Inferior parietal cortex (tissue), 1 donor: ENCODE measurements at regions not wholly inside any gene's neighbourhood (a gene's known extent, or its start where the extent isn't known, plus 50 kb on each side); places are given as distances from the start of the nearest gene placed in this dataset.
"Not testable (repeated sequence)": the region's sequence is repeated elsewhere in the genome, so short reads cannot be mapped to it uniquely, and the experiment has no call there.

Experiments
- DNase-seq: peaks from one replicate; pipeline ENCODE4 v3.0.0-alpha.2; 2016; ENCODE audit errors: extremely low spot score

- DNase-seq, result no peak
These were observed 135.4 kb upstream of the GPR12 start for GRCh38 chr13:26895808-26896466.

- no peak for DNase-seq
These were observed 134.7 kb upstream of the GPR12 start for GRCh38 chr13:26895081-26895807.

- DNase-seq, result no peak
These were observed 128.0 kb upstream of the GPR12 start for GRCh38 chr13:26888632-26889031.

DNA sequence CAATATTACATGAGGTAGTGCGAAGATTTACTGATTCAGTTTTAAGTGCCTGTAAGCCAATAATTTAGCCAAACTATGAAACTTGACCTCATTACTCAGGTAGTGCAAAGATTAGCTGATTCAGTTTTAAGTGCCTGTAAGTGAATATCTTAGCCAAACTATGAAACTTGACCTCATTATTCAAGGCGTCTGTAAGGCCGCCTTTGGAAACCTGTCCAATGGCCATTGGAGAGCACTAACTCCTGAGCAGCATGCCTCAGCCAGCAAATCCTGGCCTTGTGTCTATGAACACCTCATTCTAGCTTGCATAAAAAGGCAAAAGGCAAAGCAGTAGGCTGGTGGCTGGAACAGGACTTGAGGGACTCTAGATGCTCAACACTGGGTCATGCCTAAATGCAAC is 127.0 kb upstream of the GPR12 start:
- DNase-seq, result no peak

DNA sequence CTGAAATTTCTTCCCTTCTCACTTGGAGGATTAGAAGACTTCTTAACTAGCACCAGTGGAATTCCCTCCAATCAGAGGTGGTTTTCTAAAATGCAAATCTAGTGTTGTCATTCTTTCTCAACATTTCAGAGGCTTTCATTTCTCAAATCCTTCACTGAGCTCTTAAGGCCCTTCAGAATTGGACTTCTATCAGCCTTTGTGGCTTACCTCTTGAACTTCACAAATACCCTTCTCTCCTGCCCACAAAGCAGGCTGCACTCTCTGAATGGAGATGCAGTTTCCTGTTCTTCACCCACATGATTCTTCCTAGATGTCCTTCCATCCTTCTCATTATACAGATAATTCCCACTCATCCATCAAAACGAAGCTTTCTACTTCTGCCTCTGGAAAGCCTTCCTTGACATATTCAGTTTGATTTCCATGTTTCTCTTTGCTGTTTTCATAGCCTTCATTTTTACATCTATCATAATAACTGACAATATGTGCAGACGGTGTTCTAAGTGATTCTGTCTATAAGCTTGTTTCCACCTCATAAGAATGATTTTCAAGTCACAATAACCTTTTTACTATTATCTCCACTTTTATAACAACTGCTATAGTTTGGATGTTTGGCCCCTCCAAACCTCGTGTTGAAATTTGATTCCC is 123.1 kb upstream of the GPR12 start:
- DNase-seq, result no peak

DNA sequence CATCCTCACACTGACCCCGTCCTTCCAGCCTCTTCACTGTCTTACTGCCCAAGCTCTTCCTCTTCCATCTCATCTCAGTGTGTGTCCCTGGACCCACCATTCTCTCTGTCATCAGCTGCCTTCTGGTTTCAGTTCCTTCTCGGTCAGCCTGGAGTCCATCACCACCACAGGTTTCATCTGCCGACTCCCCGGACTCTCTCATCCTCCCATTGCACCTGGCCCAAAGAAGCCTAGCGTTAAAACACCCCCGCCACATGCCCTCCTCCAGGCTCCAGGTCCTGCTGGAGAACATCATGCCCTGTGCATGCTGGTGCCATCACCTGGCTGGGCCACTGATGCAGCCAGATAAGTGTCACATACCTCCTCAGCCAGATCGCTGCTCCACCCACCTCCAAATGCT is 122.1 kb upstream of the GPR12 start:
- DNase-seq, result no peak

- DNase-seq, result no peak
These were observed 120.6 kb upstream of the GPR12 start for GRCh38 chr13:26881154-26881553.

GRCh38 chr13:26880735-26881134 is 120.1 kb upstream of the GPR12 start:
- no peak for DNase-seq

- no peak for DNase-seq
These were observed 117.9 kb upstream of the GPR12 start for GRCh38 chr13:26878438-26878837.

DNA sequence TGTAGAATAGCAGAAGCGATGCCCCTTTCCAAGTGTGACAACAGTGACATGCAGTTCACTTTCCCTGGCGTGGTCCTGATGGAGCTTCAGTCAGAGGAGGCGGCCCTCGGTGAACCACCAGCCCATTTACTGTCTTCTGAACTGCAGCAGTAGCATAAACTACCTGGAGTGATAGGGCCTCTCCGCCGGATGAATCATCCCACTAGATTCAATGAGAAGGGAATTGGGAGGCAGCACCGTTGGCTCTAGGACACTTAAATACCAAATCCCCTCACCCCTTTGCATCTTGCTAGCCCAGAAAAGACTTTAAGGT is 112.8 kb upstream of the GPR12 start:
- no peak for DNase-seq

- peak; percentile 78 for DNase-seq
These were observed 112.2 kb upstream of the GPR12 start for GRCh38 chr13:26872525-26873385.

DNA sequence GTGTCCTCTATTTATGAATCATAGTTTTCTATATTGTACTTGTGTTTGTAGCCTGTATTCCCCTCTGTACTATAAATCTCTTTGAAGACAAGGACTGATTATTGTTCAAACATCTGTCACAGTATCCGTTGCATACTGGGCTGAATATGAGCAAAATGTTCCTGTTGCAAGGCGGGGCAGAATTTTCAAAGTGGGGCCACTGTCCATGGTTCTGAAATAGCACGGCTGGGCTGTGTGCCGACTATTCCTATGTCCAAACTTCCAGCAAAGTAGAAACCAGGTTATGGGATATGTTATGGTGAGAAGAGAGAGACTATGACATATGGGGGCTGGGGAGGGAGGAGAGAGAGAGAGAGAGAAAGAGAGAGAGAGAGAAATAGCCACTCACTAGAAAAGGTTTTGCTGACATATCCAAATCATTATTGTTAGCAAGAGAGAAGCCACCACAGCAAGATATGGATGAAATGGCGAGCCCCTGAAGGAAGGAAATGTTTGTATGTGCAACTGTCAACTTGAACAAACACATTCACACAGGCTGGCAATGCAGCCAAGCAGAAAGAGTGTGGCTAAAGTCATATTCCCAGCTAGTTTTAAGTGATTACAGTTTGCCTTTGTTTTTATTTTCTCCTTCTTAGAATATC is 107.0 kb upstream of the GPR12 start:
- no peak for DNase-seq

GRCh38 chr13:26864576-26864975 is 104.0 kb upstream of the GPR12 start:
- peak; percentile 21 for DNase-seq

- no peak for DNase-seq
These were observed 101.4 kb upstream of the GPR12 start for GRCh38 chr13:26861941-26862340.

- DNase-seq, result peak; percentile 77
These were observed 95.3 kb upstream of the GPR12 start for GRCh38 chr13:26855921-26856320.

DNA sequence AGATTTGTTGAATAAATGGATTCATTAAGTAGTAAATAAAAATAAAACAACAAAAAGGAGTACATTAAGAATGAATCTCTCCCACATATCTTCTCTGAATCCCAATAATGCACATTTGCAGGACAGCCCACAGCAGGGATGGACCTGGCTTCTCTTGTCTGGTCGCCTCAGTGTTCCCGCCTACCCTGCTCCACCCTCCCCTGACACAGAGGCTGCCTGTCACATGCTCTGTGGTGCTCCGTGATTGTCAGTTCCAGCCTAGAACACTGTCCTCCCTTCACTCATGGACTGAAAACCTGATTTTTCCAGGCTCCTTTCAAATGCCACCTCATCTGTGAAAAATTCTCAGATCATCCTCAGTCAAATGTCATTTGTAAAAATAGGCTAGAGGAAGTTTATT is 94.5 kb upstream of the GPR12 start:
- peak; percentile 70 for DNase-seq

GRCh38 chr13:26853323-26853722 is 92.7 kb upstream of the GPR12 start:
- DNase-seq, result no peak

- no peak for DNase-seq
These were observed 86.7 kb upstream of the GPR12 start for GRCh38 chr13:26847281-26847680.

DNA sequence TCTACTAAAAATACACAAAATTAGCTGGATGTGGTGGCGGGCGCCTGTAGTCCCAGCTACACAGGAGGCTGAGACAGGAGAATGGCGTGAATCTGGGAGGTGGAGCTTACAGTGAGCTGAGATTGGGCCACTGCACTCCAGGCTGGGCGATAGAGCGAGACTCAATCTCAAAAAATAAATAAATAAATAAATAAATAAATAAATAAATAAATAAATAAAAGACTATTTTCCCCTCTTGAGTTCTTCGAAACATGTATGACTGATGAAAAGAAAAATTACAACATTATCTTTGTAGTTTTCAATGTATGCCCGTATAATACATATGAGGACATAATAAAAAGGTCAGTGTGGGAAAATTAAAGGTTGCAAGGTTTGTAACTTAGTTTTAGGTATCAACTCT is 84.5 kb upstream of the GPR12 start:
- not testable (repeated sequence) for DNase-seq

GRCh38 chr13:26839682-26840081 is 79.1 kb upstream of the GPR12 start:
- DNase-seq, result no peak

GRCh38 chr13:26838821-26839220 is 78.2 kb upstream of the GPR12 start:
- no peak for DNase-seq

GRCh38 chr13:26837997-26838396 is 77.4 kb upstream of the GPR12 start:
- DNase-seq, result no peak
